ENCODE measurements at regions not wholly inside any gene's neighbourhood (a gene's known extent, or its start where the extent isn't known, plus 50 kb on each side); places are given as distances from the start of the nearest gene placed in this dataset.
A peak's percentile ranks its signal among the peaks of the same experiment; 100 is the strongest.

GRCh38 chr13:72170571-72170970, 303.6 kb upstream of the DACH1 start:
- BruUV-seq (replicated peaks), result no TSS peak
- no peak for ATAC-seq
- intact Hi-C loops (cut with micrococcal nuclease), result no loop called here
- H3K36me3 ChIP-seq (ENCODE audit: low read depth, low read length), result no peaks in the 10 kb centered on the region
- no peaks in the 10 kb centered on the region for H3K79me2 ChIP-seq (ENCODE audit: low read length)
- peaks cover 11% of the 10 kb centered on the region for H3K4me1 ChIP-seq (ENCODE audit: insufficient read depth, low read length)
- CTCF ChIA-PET, result no interaction called here
- no peak overlapping the region for H3K27ac ChIP-seq (ENCODE audit: low read length)
- H4K20me1 ChIP-seq (ENCODE audit: low read length), result no peaks in the 10 kb centered on the region
- H2AFZ ChIP-seq (ENCODE audit: low read length), result no peak overlapping the region
- POLR2A ChIA-PET (ENCODE audit: unreplicated experiment), result no interaction called here
- H3K4me3 ChIP-seq (ENCODE audit: low read length), result no peak overlapping the region
- H3F3A ChIP-seq (ENCODE audit: low read length, unreplicated experiment), result no peaks in the 10 kb centered on the region
- no peak overlapping the region for H3K9ac ChIP-seq (ENCODE audit: low read length)
- no peaks in the 10 kb centered on the region for H3K27me3 ChIP-seq (ENCODE audit: low read length)
- no peak overlapping the region for H3K4me2 ChIP-seq (ENCODE audit: low read length)
- H3K9me2 ChIP-seq (replicated peaks; ENCODE audit: low read length), result no peaks in the 10 kb centered on the region
- no peaks in the 10 kb centered on the region for H3K9me3 ChIP-seq (ENCODE audit: low read length)
- no peak for DNase-seq
- no peak for TF ChIP-seq EZH2phosphoT487 (IDR thresholded peaks at IDR 0.05; ENCODE audit: borderline replicate concordance, low read length)
- TF ChIP-seq, protein P1, sequence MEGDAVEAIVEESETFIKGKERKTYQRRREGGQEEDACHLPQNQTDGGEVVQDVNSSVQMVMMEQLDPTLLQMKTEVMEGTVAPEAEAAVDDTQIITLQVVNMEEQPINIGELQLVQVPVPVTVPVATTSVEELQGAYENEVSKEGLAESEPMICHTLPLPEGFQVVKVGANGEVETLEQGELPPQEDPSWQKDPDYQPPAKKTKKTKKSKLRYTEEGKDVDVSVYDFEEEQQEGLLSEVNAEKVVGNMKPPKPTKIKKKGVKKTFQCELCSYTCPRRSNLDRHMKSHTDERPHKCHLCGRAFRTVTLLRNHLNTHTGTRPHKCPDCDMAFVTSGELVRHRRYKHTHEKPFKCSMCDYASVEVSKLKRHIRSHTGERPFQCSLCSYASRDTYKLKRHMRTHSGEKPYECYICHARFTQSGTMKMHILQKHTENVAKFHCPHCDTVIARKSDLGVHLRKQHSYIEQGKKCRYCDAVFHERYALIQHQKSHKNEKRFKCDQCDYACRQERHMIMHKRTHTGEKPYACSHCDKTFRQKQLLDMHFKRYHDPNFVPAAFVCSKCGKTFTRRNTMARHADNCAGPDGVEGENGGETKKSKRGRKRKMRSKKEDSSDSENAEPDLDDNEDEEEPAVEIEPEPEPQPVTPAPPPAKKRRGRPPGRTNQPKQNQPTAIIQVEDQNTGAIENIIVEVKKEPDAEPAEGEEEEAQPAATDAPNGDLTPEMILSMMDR (conservative IDR thresholded peaks at IDR 0.05; ENCODE audit: low read depth, low read length), result no peak

DNA sequence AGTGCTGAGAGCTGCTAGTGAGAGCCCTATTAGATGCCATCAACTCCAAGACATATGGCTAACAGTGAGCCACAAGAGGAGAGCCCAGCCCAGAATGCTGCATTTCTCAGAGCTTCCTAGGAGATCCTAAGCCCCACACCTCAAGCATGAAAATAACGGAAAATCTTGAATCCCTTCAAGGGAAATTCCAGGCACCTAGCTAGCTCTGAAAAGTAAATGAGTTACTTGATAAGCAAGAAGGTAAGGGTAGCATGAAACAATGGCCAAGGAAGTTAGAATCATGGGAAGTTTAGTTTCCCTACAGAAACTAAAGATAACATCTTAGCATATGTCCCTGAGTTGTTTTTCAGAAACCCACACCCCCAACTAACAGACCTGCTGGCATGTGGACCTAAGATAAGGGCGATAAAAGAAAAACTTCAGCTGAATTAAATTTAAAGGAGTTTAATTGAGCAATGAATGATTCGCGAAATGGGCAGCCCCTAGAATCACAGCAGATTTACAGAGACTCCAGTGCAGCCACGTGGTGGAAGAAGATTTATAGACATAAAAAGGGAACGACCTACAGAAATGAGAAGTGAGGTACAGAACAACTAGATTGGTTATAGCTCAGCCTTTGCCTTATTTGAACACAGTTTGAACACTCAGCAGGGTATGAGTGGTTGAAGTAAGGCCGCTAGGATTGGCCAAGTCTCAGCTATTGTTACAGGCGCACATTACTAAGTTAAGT, 301.3 kb upstream of the DACH1 start:
- Histone ChIP-seq H3K4me1 (ENCODE audit: insufficient read depth, low read length) (peaks cover 18% of the 10 kb centered on the region), H3K9me2 (replicated peaks; ENCODE audit: low read length) (no peaks in the 10 kb centered on the region), H3K4me3 (ENCODE audit: low read length) (no peak overlapping the region), H3F3A (ENCODE audit: low read length, unreplicated experiment) (no peaks in the 10 kb centered on the region), H3K79me2 (ENCODE audit: low read length) (no peaks in the 10 kb centered on the region), H3K36me3 (ENCODE audit: low read depth, low read length) (no peaks in the 10 kb centered on the region), H4K20me1 (ENCODE audit: low read length) (no peaks in the 10 kb centered on the region), H3K27ac (ENCODE audit: low read length) (no peak overlapping the region), H3K4me2 (ENCODE audit: low read length) (no peak overlapping the region), H3K27me3 (ENCODE audit: low read length) (no peaks in the 10 kb centered on the region), H3K9ac (ENCODE audit: low read length) (no peak overlapping the region), H3K9me3 (ENCODE audit: low read length) (no peaks in the 10 kb centered on the region), H2AFZ (ENCODE audit: low read length) (no peak overlapping the region)
- CTCF ChIA-PET, result no interaction called here
- intact Hi-C loops (cut with micrococcal nuclease), result no loop called here
- ATAC-seq (no peak), DNase-seq (no peak)
- BruUV-seq (replicated peaks), result no TSS peak
- POLR2A ChIA-PET (ENCODE audit: unreplicated experiment), result no interaction called here
- TF ChIP-seq, protein P1 (conservative IDR thresholded peaks at IDR 0.05; ENCODE audit: low read depth, low read length), result no peak
- TF ChIP-seq EZH2 (IDR thresholded peaks at IDR 0.05; ENCODE audit: low read length, unreplicated experiment) (no peak), EZH2phosphoT487 (IDR thresholded peaks at IDR 0.05; ENCODE audit: borderline replicate concordance, low read length) (no peak)

DNA sequence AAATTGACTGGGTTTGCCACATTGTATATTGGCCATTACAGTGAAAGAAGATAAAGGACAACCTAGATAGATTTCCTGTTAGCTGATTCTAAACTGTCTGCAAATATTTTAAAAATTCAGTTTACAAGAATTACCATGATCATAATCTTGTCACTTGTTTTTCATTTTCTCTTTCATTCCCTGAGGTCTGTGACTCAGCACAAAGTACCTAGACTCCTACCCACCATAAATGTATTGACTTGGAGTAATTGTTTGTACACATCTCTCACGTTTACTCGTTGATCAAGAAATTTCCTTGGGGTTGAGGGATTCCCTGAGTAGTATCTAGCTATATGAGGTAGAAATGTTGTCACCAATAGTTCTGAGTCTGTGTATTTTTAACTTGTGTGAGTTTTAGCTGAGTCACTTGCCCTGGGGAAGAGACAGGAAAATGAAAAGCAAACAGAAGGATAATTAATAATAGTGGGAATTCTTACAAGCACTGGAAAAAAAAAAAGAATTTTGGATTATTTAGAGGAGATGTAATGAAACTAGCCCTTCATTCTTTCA, 299.2 kb upstream of the DACH1 start:
- no peaks in the 10 kb centered on the region for H3K79me2 ChIP-seq (ENCODE audit: low read length)
- no peak overlapping the region for H3K4me3 ChIP-seq (ENCODE audit: low read length)
- H3K9me3 ChIP-seq (ENCODE audit: low read length), result no peaks in the 10 kb centered on the region
- peak; percentile 80 for ATAC-seq
- DNase-seq, result peak; percentile 62
- CTCF ChIA-PET, result interaction anchor here (0.7 kb wide), 1 partner anchor 164 kb away, joined by 3 read pairs; no protein-coding TSS in a partner anchor
- H3K4me1 ChIP-seq (ENCODE audit: insufficient read depth, low read length), result peaks cover 20% of the 10 kb centered on the region
- H3K4me2 ChIP-seq (ENCODE audit: low read length), result peak overlapping the region; percentile 45
- no peaks in the 10 kb centered on the region for H4K20me1 ChIP-seq (ENCODE audit: low read length)
- no peak overlapping the region for H3K9ac ChIP-seq (ENCODE audit: low read length)
- no peak overlapping the region for H2AFZ ChIP-seq (ENCODE audit: low read length)
- no peaks in the 10 kb centered on the region for H3K36me3 ChIP-seq (ENCODE audit: low read depth, low read length)
- intact Hi-C loops (cut with micrococcal nuclease), result no loop called here
- no peak for TF ChIP-seq EZH2 (IDR thresholded peaks at IDR 0.05; ENCODE audit: low read length, unreplicated experiment)
- no peak for TF ChIP-seq EZH2phosphoT487 (IDR thresholded peaks at IDR 0.05; ENCODE audit: borderline replicate concordance, low read length)
- TF ChIP-seq, protein P1 (conservative IDR thresholded peaks at IDR 0.05; ENCODE audit: low read depth, low read length), result no peak
- no TSS peak for BruUV-seq (replicated peaks)
- no peaks in the 10 kb centered on the region for H3F3A ChIP-seq (ENCODE audit: low read length, unreplicated experiment)
- H3K9me2 ChIP-seq (replicated peaks; ENCODE audit: low read length), result no peaks in the 10 kb centered on the region
- no peaks in the 10 kb centered on the region for H3K27me3 ChIP-seq (ENCODE audit: low read length)
- POLR2A ChIA-PET (ENCODE audit: unreplicated experiment), result interaction anchor here (0.7 kb wide), 1 partner anchor 1431 kb away, joined by 5 read pairs; no protein-coding TSS in a partner anchor
- peak overlapping the region; percentile 27 for H3K27ac ChIP-seq (ENCODE audit: low read length)
